SK-N-SH treated with all-trans-retinoic acid at 6 μM for 48 hours (cell line): ENCODE measurements at regions not wholly inside any gene's neighbourhood (a gene's known extent, or its start where the extent isn't known, plus 50 kb on each side); places are given as distances from the start of the nearest gene placed in this dataset.

Experiments
- ARNTL ChIP-seq: fragments of 450-650 bp; formaldehyde crosslinking; IDR thresholded peaks from 2 replicates; pipeline ENCODE4 v1.5.0; 2020; ENCODE audit warnings: low read depth, mild to moderate bottlenecking, moderate library complexity, borderline replicate concordance
- BACH2 ChIP-seq: fragments of 250-450 bp; sonication (Bioruptor Pico); IDR thresholded peaks from 2 replicates; pipeline ENCODE4 v1.9.0; 2021; ENCODE audit warnings: mild to moderate bottlenecking, borderline replicate concordance
- ESRRG ChIP-seq: fragments of 250-450 bp; sonication (Bioruptor Pico); IDR thresholded peaks from 2 replicates; pipeline ENCODE4 v1.6.1; 2021; ENCODE audit warnings: mild to moderate bottlenecking
- GLIS3 ChIP-seq: fragments of 250-450 bp; sonication (Bioruptor Pico); IDR thresholded peaks from 2 replicates; pipeline ENCODE4 v1.5.0; 2020; ENCODE audit warnings: mild to moderate bottlenecking, moderate library complexity
- PPARA ChIP-seq: fragments of 250-450 bp; sonication (Bioruptor Pico); IDR thresholded peaks from 2 replicates; pipeline ENCODE4 v1.5.0; 2020; ENCODE audit warnings: mild to moderate bottlenecking, borderline replicate concordance
- RARB ChIP-seq: fragments of 250-450 bp; sonication (Bioruptor Pico); IDR thresholded peaks from 2 replicates; pipeline ENCODE4 v1.8.0; 2021; ENCODE audit warnings: mild to moderate bottlenecking, moderate library complexity
- ZC3H10 ChIP-seq: fragments of 250-450 bp; sonication (Bioruptor Pico); IDR thresholded peaks from 2 replicates; pipeline ENCODE4 v1.5.1; 2021; ENCODE audit warnings: mild to moderate bottlenecking, moderate library complexity
- ZFP3 ChIP-seq: fragments of 250-450 bp; sonication (Bioruptor Pico); IDR thresholded peaks from 2 replicates; pipeline ENCODE4 v1.5.0; 2020; ENCODE audit warnings: mild to moderate bottlenecking, moderate library complexity
- ZNF70 ChIP-seq: fragments of 450-650 bp; formaldehyde crosslinking; IDR thresholded peaks from 2 replicates; pipeline ENCODE4 v1.5.0; 2020; ENCODE audit warnings: mild to moderate bottlenecking, moderate library complexity
- TF ChIP-seq, protein P1 (sequence below): fragments of 250-450 bp; sonication (Bioruptor Pico); IDR thresholded peaks from 2 replicates; pipeline ENCODE4 v1.5.1; 2020; ENCODE audit warnings: low read depth, mild to moderate bottlenecking, moderate library complexity
- TF ChIP-seq, protein P2 (sequence below): fragments of 250-450 bp; sonication (Bioruptor Pico); IDR thresholded peaks from 2 replicates; pipeline ENCODE4 v1.8.0; 2020; ENCODE audit warnings: mild to moderate bottlenecking, moderate library complexity, borderline replicate concordance

DNA sequence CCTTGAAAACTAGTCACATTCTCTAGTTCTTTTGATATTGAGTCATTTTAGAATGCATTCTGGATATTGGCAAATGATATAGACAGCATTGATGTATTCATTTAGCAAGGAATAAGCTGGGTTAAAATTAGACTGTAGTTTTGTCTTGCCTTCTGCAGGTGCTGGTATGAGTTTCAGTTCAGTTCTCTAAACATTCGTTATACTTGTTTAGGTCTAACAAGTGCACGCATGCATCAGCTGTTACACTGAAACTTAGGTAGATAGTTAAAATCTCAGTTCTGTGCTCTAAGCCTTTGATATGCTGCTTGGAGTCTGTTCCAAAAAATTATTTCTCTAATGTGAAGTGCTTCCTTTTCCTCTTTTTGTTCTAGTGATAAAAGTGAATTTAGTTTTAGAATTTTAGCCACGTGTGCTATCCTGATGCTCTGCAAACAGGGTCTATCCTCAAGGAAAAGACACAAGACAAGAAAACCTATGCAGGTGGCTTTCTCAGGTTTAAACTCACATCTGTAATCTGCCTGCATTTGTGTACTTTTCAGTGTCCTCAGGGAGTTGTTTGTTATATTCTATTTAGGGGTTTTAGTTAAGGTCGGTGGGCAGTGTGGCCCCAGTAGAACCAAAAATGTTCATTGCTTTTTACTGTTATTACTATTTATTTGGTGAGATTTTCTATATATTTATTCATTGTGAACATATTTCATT, 409.0 kb downstream of the CDC14C start:
- TF ChIP-seq BACH2 (no peak), ESRRG (no peak), ARNTL (CRISPR knock-in tag) (no peak), ZFP3 (CRISPR knock-in tag) (no peak), RARB (CRISPR knock-in tag) (no peak), ZC3H10 (CRISPR knock-in tag) (no peak), PPARA (CRISPR knock-in tag) (no peak), GLIS3 (CRISPR knock-in tag) (no peak), ZNF70 (CRISPR knock-in tag) (no peak)
- TF ChIP-seq, protein P1, sequence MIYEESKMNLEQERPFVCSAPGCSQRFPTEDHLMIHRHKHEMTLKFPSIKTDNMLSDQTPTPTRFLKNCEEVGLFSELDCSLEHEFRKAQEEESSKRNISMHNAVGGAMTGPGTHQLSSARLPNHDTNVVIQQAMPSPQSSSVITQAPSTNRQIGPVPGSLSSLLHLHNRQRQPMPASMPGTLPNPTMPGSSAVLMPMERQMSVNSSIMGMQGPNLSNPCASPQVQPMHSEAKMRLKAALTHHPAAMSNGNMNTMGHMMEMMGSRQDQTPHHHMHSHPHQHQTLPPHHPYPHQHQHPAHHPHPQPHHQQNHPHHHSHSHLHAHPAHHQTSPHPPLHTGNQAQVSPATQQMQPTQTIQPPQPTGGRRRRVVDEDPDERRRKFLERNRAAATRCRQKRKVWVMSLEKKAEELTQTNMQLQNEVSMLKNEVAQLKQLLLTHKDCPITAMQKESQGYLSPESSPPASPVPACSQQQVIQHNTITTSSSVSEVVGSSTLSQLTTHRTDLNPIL = no peak
- TF ChIP-seq, protein P2, sequence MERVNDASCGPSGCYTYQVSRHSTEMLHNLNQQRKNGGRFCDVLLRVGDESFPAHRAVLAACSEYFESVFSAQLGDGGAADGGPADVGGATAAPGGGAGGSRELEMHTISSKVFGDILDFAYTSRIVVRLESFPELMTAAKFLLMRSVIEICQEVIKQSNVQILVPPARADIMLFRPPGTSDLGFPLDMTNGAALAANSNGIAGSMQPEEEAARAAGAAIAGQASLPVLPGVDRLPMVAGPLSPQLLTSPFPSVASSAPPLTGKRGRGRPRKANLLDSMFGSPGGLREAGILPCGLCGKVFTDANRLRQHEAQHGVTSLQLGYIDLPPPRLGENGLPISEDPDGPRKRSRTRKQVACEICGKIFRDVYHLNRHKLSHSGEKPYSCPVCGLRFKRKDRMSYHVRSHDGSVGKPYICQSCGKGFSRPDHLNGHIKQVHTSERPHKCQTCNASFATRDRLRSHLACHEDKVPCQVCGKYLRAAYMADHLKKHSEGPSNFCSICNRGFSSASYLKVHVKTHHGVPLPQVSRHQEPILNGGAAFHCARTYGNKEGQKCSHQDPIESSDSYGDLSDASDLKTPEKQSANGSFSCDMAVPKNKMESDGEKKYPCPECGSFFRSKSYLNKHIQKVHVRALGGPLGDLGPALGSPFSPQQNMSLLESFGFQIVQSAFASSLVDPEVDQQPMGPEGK (CRISPR knock-in tag) = no peak
